ENCODE measurements at regions not wholly inside any gene's neighbourhood (a gene's known extent, or its start where the extent isn't known, plus 50 kb on each side); places are given as distances from the start of the nearest gene placed in this dataset.
"Not testable (repeated sequence)": the region's sequence is repeated elsewhere in the genome, so short reads cannot be mapped to it uniquely, and the experiment has no call there.

DNA sequence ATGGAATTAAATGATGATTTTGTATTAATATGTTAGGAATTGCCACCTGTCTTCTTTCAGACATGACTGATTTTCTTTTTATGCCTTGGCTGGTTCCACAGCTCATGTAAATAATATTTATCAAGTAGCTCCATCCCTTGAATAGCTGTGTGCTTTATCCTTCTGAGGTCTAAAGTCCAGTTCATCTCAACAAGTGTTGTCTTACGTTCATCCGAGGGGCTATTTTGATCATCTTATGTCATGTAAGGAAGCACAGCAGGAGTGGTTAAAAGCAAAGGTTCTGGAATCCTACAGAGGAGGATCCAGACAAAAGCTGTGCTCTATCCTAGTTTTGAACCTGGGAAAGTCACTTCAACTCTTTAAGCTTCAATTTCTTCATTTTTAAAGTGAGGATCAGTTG lies 123.7 kb upstream of the ATP2B1 start:
- no peak overlapping the region for H3K4me3 ChIP-seq (ENCODE audit: low read length)

DNA sequence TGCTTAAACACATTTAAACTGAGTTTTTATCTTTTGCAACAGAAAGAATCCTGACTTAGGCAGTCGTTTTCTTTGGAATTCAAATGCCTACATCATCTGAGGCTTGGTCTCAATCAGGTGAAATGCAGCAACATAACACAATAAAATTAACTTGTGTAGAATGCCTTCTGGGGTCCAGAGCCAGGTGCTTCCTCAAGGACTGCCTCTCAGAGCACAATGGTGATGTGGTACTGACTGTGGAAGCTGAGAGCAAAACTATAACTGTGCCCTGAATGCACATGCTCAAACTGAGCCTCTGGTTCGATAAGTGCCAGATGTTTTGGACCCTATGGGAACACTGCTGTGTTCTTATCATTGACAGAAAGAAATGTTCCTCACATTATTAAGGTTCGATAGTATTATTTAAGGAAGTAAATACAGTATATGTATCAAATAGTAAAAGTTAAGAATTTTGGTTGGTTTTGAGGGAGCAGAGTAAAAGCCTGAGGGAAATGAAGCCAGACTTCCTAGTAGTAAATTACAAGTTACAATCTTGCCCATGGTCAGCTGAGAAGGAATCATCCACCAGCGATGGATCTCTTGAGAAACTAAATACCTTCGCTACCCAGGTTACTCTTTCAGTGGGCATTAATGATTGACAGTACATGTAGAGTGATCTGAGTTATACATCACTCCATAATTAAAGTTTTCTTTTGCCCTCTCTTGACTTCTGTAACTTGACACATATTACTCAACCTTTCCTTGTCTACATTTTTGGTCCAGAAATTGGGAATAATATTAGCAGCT lies 122.9 kb upstream of the ATP2B1 start:
- no peaks in the 10 kb centered on the region for H3K4me1 ChIP-seq (ENCODE audit: control insufficient read depth, insufficient read depth, low read length)

More for the DNA sequence above, 123.7 kb upstream of the ATP2B1 start:
- Histone ChIP-seq H3K36me3 (ENCODE audit: insufficient read depth, low read length) (no peaks in the 10 kb centered on the region), H3K9me3 (replicated peaks; ENCODE audit: low read length) (no peaks in the 10 kb centered on the region), H3K9ac (ENCODE audit: low read depth, low read length) (no peak overlapping the region), H3K4me1 (ENCODE audit: control insufficient read depth, insufficient read depth, low read length) (no peaks in the 10 kb centered on the region), H3K27me3 (ENCODE audit: control insufficient read depth, insufficient read depth, low read length) (no peaks in the 10 kb centered on the region), H3K4me2 (ENCODE audit: low read length) (no peak overlapping the region)

DNA sequence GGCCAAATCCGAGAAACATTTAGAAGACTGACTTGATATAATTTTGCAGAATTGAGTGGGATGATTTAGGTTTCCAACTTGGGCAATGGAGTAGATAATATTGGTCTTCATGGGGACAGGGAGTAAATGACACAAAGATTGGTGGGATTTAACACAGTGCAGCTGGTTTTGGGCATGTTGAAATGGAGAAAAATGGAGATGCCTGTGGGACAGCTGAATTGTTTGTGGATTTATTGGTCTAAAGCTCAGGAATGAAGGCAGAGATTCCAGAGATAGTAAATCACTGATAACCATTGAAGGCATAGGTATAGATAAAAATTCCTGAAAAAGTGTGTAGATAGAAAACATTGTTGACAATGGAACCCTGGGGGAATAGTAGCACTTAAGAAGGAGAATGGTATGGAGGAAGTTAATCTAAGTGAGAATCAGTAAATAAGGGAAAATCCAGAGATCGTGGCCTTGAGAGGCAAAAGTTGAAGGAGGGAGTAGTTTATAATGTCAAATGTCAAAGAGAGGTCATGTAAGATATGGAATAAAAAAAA lies 120.9 kb upstream of the ATP2B1 start:
- H3K9me3 ChIP-seq (replicated peaks; ENCODE audit: low read length), result no peaks in the 10 kb centered on the region
- no peak overlapping the region for H3K4me2 ChIP-seq (ENCODE audit: low read length)
- no peak overlapping the region for H3K4me3 ChIP-seq (ENCODE audit: low read length)
- no peaks in the 10 kb centered on the region for H3K36me3 ChIP-seq (ENCODE audit: insufficient read depth, low read length)
- no peaks in the 10 kb centered on the region for H3K4me1 ChIP-seq (ENCODE audit: control insufficient read depth, insufficient read depth, low read length)
- H3K27me3 ChIP-seq (ENCODE audit: control insufficient read depth, insufficient read depth, low read length), result no peaks in the 10 kb centered on the region
- H3K9ac ChIP-seq (ENCODE audit: low read depth, low read length), result no peak overlapping the region

More for the DNA sequence above, 122.9 kb upstream of the ATP2B1 start:
- Histone ChIP-seq H3K4me2 (ENCODE audit: low read length) (no peak overlapping the region), H3K27me3 (ENCODE audit: control insufficient read depth, insufficient read depth, low read length) (no peaks in the 10 kb centered on the region), H3K4me3 (ENCODE audit: low read length) (no peak overlapping the region), H3K9ac (ENCODE audit: low read depth, low read length) (no peak overlapping the region), H3K9me3 (replicated peaks; ENCODE audit: low read length) (no peaks in the 10 kb centered on the region), H3K36me3 (ENCODE audit: insufficient read depth, low read length) (no peaks in the 10 kb centered on the region)

DNA sequence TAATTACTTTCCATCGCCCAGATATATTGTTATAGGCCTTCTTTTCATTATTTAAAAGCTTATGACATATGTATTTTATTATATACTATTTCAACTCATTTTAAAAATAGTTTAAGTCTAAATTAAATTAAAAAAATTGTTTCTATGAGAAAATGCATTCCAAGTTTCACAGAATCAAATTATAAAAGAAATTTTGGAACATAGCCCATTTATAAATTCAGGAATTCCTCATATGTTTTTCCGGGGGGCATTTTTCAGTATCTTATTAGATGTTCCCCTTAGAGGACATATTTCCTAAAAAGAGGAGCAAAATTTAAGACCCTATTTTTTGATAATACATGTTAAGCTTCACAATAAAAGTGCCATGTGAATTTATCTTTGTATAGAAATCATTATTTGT lies 119.9 kb upstream of the ATP2B1 start:
- H3K4me1 ChIP-seq (ENCODE audit: control insufficient read depth, insufficient read depth, low read length), result no peaks in the 10 kb centered on the region
- H3K4me2 ChIP-seq (ENCODE audit: low read length), result no peak overlapping the region
- H3K4me3 ChIP-seq (ENCODE audit: low read length), result no peak overlapping the region
- H3K9me3 ChIP-seq (replicated peaks; ENCODE audit: low read length), result no peaks in the 10 kb centered on the region
- H3K36me3 ChIP-seq (ENCODE audit: insufficient read depth, low read length), result no peaks in the 10 kb centered on the region
- H3K27me3 ChIP-seq (ENCODE audit: control insufficient read depth, insufficient read depth, low read length), result no peaks in the 10 kb centered on the region
- no peak overlapping the region for H3K9ac ChIP-seq (ENCODE audit: low read depth, low read length)

DNA sequence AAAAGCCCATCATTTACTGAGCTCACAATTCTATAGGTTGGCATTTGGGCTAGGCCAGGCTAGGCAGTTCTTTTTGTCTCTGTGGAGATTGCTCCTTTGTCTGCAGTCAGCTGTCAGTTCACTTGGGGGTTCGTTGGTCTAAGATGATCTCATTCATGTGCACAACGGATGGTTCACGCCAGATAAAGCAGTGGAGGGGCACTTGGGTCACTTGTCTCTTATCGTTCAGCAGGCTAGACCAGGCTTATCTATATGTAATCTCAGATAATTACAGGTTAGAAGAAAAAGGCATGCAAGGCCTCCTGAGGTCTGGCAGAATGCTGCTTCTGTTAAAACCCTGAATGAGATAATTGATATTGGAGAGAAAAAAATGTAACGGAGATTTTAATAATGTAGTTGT lies 119.0 kb upstream of the ATP2B1 start:
- Histone ChIP-seq H3K27me3 (ENCODE audit: control insufficient read depth, insufficient read depth, low read length) (no peaks in the 10 kb centered on the region), H3K4me1 (ENCODE audit: control insufficient read depth, insufficient read depth, low read length) (no peaks in the 10 kb centered on the region), H3K9ac (ENCODE audit: low read depth, low read length) (no peak overlapping the region), H3K4me3 (ENCODE audit: low read length) (no peak overlapping the region), H3K4me2 (ENCODE audit: low read length) (no peak overlapping the region), H3K9me3 (replicated peaks; ENCODE audit: low read length) (no peaks in the 10 kb centered on the region), H3K36me3 (ENCODE audit: insufficient read depth, low read length) (no peaks in the 10 kb centered on the region)

DNA sequence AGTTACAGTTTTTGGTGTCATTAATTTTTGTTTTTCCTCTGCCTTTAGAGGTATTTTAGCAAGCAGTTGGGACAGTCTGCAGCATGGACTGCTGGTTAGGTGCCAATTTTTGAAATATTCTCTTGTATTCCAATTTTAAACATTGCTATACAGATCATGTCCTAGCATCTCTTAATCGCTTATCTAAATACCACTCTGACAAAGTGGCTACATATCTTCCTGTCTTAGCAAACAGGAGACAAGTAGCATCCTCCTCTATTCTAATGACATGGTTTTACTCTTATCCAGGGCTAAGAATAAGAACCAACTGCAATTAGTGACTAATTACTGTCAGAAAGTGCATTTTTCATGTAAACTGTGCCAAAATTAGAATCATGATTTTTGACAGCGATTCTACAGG lies 117.8 kb upstream of the ATP2B1 start:
- no peaks in the 10 kb centered on the region for H3K4me1 ChIP-seq (ENCODE audit: control insufficient read depth, insufficient read depth, low read length)
- no peaks in the 10 kb centered on the region for H3K36me3 ChIP-seq (ENCODE audit: insufficient read depth, low read length)
- H3K27me3 ChIP-seq (ENCODE audit: control insufficient read depth, insufficient read depth, low read length), result no peaks in the 10 kb centered on the region
- no peak overlapping the region for H3K9ac ChIP-seq (ENCODE audit: low read depth, low read length)
- no peaks in the 10 kb centered on the region for H3K9me3 ChIP-seq (replicated peaks; ENCODE audit: low read length)
- H3K4me3 ChIP-seq (ENCODE audit: low read length), result no peak overlapping the region
- H3K4me2 ChIP-seq (ENCODE audit: low read length), result no peak overlapping the region

DNA sequence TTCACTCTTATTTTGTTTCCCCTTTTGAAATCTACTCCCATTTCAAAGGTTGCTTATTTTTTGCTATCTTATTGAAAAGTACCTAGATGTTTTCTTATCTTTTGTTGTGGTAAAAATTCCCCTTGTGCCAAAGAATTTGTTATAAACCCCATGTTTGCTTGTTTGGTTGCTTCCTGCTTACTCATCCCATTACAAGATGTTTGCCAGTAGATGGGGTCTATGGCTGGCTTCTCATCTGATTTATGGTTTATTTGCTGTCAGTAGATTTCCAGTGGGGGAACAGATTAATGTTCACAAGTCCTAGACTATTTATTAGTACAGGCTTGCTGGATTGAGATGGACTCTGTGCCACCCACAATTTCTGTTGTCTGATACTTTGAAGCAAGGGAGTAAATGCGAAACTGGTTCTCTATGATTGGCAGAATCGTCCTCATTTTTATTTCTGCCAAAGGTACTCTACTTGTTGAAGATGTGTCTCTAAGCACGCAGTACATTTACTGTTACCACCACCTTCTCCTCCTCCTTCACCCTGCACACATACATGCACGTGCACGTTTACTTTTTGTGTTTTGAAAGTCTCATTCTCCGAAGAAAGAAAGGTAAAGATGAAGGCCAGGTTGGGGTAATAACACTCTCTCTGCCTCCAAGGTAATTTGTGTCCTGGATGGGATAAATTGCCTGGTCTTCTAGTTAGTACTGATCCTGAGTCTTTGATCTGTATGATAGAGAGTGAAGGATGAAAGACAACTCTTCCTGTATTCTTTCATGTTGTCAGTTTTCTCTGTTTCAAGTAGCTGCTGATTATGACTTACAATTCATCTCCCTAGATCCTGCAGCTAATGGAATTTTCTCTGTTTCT lies 117.2 kb upstream of the ATP2B1 start:
- H3K9me3 ChIP-seq (replicated peaks; ENCODE audit: low read length), result no peaks in the 10 kb centered on the region
- H3K4me3 ChIP-seq (ENCODE audit: low read length), result no peak overlapping the region
- no peak overlapping the region for H3K9ac ChIP-seq (ENCODE audit: low read depth, low read length)
- H3K4me1 ChIP-seq (ENCODE audit: control insufficient read depth, insufficient read depth, low read length), result no peaks in the 10 kb centered on the region
- no peak overlapping the region for H3K4me2 ChIP-seq (ENCODE audit: low read length)
- no peaks in the 10 kb centered on the region for H3K27me3 ChIP-seq (ENCODE audit: control insufficient read depth, insufficient read depth, low read length)
- H3K36me3 ChIP-seq (ENCODE audit: insufficient read depth, low read length), result no peaks in the 10 kb centered on the region

DNA sequence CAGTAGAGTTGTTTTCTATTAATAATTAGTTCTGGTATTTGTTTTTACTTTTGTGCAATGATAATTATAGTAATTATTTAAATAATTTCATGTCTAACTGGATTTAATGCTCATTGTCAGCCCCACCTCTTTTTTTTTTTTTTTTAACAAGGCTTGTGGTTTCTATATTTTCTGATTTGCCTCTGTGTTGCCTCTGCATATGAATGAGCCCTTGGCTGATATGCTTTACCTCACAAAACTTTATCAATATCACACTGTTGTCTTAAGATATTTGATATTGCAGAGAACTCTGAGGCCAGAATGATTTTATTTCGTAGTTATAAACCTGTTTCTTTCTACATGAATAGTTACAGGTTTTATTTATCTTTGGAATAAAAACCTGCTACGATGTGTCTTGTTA lies 116.2 kb upstream of the ATP2B1 start:
- Histone ChIP-seq H3K9me3 (replicated peaks; ENCODE audit: low read length) (no peaks in the 10 kb centered on the region), H3K4me3 (ENCODE audit: low read length) (no peak overlapping the region), H3K4me1 (ENCODE audit: control insufficient read depth, insufficient read depth, low read length) (no peaks in the 10 kb centered on the region), H3K4me2 (ENCODE audit: low read length) (no peak overlapping the region), H3K9ac (ENCODE audit: low read depth, low read length) (no peak overlapping the region), H3K36me3 (ENCODE audit: insufficient read depth, low read length) (no peaks in the 10 kb centered on the region), H3K27me3 (ENCODE audit: control insufficient read depth, insufficient read depth, low read length) (no peaks in the 10 kb centered on the region)

DNA sequence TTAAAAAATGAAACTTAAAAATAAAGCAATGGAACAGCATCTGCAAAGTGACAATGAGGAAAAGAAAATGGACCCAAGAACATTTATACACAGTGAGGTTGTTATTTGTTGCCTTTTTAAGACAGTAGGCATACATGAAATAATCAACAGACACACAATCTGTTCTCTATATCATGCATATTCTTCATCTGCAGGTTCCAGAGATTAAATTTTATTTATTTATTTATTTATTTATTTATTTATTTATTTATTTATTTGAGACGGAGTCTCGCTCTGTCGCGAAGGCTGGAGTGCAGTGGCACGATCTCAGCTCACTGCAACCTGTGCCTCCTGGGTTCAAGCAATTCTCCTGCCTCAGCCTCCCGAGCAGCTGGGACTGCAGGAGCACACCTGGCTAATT lies 114.4 kb upstream of the ATP2B1 start:
- not testable (repeated sequence) for H3K4me2 ChIP-seq (ENCODE audit: low read length); H3K4me1 ChIP-seq (ENCODE audit: control insufficient read depth, insufficient read depth, low read length); H3K36me3 ChIP-seq (ENCODE audit: insufficient read depth, low read length); H3K27me3 ChIP-seq (ENCODE audit: control insufficient read depth, insufficient read depth, low read length); H3K4me3 ChIP-seq (ENCODE audit: low read length); H3K9me3 ChIP-seq (replicated peaks; ENCODE audit: low read length); H3K9ac ChIP-seq (ENCODE audit: low read depth, low read length)

DNA sequence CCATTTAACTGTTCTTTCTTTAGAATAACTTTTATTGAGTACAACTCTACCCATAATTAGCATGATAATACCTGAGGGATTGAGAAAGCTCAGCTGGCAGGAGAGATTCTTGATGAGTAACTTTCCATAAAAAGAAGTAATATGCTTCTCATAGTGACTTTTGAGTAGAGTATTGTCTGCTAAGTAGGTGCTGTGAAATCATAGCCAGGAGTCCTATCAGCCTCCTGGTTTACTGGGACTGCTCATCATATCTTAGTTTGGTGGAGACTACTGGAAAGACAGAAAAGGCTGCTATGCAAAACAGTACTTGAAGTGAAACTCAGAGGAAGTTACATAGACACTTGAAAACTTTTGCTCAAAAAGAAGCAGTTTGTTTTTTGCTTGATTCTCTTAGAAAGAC lies 113.3 kb upstream of the ATP2B1 start:
- H3K9ac ChIP-seq (ENCODE audit: low read depth, low read length), result no peak overlapping the region
- no peaks in the 10 kb centered on the region for H3K36me3 ChIP-seq (ENCODE audit: insufficient read depth, low read length)
- no peaks in the 10 kb centered on the region for H3K27me3 ChIP-seq (ENCODE audit: control insufficient read depth, insufficient read depth, low read length)
- H3K4me3 ChIP-seq (ENCODE audit: low read length), result no peak overlapping the region
- no peak overlapping the region for H3K4me2 ChIP-seq (ENCODE audit: low read length)
- H3K4me1 ChIP-seq (ENCODE audit: control insufficient read depth, insufficient read depth, low read length), result peaks cover 7% of the 10 kb centered on the region
- no peaks in the 10 kb centered on the region for H3K9me3 ChIP-seq (replicated peaks; ENCODE audit: low read length)

DNA sequence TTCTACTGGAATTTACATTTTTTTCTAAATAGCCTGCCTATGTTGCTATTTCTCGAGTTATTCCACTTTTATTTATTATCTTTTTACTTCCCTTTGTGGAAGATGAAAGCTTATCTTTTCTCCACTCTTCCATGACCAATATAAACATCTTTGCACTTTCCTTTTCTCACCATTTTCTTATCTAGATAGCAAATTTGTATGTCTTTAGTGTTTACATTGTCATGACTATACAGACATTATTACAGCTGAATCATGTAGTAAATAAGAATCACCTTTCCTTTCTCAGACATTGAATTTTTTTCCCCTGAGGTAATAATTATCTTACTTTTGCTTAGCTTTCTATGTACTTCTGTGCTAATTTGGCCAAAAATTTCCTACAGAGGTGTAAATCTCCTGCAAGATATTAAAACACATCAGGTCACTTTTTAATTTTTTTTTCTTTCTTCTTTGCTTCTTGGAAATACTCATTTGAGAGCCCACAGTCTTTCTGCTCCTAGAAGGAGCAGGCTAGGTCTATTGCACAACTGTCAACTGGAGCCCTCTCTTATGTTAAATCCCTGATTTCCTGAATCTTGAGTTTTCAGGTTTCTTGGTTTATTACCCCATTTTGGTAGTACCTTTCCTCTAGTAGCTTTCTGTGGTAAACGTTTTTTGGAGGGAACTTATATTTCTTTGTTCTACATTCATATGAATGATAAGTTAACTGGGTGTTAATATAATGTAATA lies 109.0 kb upstream of the ATP2B1 start:
- Histone ChIP-seq H3K36me3 (ENCODE audit: insufficient read depth, low read length) (no peaks in the 10 kb centered on the region), H3K9ac (ENCODE audit: low read depth, low read length) (no peak overlapping the region), H3K27me3 (ENCODE audit: control insufficient read depth, insufficient read depth, low read length) (no peaks in the 10 kb centered on the region), H3K4me3 (ENCODE audit: low read length) (no peak overlapping the region), H3K4me2 (ENCODE audit: low read length) (no peak overlapping the region), H3K9me3 (replicated peaks; ENCODE audit: low read length) (no peaks in the 10 kb centered on the region), H3K4me1 (ENCODE audit: control insufficient read depth, insufficient read depth, low read length) (peaks cover 7% of the 10 kb centered on the region)
